ENCODE measurements at regions not wholly inside any gene's neighbourhood (a gene's known extent, or its start where the extent isn't known, plus 50 kb on each side); places are given as distances from the start of the nearest gene placed in this dataset.
"Not testable (repeated sequence)": the region's sequence is repeated elsewhere in the genome, so short reads cannot be mapped to it uniquely, and the experiment has no call there.

DNA sequence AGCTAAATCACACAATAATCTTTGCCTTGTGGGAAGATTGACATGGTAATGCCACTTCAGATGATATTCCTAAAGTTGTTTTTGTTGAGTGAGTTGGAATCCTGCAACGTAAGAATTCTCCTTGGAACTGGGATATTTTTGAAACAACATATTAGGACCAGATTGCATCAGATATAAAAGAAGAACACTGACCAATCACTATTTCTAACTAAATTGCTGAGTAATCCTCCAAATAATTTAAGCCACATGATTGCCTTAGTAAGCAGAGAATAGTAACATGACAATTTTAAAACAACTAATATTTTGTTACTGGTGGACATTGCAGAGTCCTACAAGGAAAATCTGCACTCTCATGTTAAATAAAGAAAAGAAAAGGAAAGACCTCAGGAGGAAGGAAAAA lies 353.9 kb upstream of the LMCD1 start:
- no peak for FAIRE-seq

DNA sequence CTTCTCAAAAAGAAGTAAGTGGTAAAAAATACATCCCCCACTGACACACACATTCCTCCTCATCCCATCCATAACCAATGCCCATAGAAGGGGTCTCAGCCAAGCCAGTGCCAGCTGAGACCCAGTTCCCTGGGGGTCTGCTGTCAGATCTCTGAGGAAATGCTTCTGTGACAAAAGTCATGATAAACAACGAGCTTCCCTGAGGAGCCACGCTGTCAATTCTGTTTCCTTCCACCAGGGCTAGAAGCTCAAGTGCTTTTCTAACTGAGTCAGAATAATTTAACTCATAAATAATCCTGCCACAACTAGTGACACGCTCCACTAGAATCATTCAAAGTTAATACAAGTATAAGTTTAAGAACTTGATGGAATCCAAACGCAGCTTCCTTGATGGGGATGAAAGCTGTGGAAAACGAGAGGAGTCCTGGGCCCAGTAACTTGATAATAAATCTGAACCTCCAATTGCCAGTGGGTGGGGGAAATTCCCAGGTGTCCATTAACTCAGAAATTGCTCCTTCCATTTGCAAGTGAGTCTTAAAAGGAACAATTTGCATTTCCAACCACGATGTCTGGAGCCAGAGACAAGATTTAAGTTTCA lies 348.7 kb upstream of the LMCD1 start:
- no peak for FAIRE-seq

DNA sequence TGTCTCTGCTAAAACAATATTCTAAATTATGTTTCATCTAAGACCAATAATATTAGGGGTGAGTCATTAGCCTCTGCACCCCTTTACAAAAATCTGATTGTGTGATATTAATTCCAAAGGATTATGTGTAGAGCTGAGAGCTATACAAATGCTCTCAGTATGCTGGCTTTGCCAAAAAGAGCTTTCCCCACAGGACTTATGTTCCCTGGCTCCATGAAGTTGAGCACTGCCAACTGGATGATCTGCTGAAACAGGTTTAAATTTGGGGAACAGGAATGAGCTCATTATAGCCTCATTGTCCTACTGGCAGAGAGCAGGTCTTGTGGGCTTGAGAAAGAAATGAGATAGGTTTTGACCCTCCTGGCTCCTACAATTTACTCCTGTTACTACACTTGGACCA lies 347.8 kb upstream of the LMCD1 start:
- FAIRE-seq = no peak

DNA sequence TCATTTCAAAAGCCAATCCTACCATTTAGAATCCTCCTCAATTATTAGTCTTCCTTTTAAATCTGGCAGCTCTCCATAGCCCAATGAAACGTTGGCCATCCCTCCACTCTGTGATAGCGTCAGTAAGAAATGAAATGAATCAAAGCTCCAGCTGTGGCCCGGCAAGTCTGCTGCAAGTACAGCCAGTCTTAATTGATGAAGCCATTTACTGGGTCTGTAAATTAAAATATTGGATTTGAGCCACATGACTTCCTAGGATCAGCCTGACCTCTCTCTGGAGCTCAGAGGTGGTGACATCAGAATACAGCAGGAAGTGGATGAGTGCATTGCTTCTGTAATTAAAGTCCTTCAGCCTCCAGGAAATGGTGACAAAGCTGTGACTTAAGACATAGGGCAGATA lies 347.0 kb upstream of the LMCD1 start:
- FAIRE-seq = no peak

DNA sequence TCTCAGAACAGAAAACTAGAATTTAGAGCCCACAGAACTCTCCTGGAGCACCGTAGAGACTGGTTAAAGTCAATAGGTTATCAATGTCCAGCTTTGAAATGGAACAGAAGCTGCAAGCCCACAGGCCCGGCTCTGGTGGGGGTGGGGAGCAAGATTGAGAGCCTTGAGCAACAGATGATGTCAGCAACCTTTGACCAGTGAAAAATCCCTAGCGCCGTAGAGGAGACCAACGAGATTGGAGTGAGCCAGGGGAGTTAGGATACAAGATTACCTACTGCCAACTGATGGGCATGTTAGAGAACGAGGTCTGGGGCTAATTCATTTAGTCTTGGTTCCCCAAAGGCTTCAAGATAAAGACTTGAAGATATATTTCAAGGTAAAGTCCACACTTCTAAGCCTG lies 345.5 kb upstream of the LMCD1 start:
- no peak for FAIRE-seq

DNA sequence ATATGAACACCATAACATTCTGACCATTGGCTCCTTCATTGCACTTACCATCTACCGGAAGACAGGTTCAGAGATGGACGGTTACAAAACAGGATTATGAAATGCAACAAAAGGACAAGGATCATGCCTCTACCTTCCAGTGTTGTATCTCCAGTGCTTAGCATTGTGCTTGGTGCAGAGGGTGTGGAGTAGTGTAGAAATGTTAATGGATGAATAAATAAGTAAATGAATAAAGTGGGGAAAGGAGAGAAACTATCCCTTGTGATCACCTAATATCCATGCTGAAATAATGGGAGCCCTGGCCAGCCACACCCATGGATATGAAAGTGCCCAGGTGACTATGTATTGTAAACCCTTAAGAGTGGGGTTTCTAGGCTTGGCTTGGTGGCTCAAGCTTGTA lies 344.8 kb upstream of the LMCD1 start:
- no peak for FAIRE-seq

DNA sequence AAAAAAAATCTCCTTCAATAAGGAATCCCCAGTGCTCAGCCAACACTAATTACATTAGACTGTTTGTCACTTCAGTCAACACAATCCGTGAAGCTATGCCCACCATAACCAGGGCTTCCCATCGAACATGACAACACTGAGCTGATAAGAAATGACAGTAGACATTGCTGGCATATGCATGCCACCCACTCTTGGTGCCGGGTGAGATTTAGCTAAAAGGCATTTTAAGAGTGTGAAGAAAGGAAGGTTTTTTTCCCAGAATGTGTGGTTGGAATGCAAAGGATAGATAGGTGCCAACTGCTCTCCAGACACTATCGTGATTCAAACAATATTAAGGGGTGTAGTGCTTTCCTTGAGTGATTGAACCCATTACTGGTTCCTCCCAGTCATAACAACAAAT lies 344.0 kb upstream of the LMCD1 start:
- no peak for FAIRE-seq

DNA sequence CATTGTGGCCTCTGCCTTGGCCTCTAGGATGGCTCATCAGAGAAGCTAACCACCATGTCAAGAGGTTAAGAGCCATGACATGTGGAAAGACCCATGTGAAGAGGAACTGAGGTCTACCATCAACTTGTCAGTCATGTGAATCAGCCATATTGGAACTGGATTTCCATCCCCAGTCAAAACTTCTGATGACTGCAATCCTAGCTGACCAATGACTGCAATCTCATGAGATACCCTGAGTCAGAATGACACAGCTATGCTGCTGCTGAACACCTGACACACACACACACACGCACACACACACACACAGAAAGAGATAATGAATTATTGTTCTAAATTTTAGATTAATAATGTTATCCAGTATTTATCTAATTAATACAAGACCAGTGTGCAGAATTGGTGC lies 337.5 kb upstream of the LMCD1 start:
- FAIRE-seq = no peak

DNA sequence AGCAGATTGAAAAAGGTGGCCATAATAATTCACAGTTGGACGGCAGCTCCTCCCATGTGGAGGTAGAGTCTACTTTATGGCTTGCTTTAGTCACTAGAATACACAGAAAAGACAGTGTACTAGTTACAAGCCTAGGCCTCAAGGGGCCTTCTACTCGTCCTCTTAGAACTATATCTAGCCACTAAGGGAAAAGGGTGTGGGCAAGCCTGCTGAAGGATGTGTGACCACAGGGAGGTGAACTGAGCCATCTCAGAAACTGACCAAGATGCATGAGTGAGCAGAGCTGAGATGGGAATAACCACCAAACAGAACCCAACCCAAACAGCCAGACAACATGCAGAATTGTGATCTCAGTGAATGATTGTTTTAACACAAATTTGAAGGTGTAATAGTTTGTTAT lies 335.6 kb upstream of the LMCD1 start:
- FAIRE-seq = no peak

DNA sequence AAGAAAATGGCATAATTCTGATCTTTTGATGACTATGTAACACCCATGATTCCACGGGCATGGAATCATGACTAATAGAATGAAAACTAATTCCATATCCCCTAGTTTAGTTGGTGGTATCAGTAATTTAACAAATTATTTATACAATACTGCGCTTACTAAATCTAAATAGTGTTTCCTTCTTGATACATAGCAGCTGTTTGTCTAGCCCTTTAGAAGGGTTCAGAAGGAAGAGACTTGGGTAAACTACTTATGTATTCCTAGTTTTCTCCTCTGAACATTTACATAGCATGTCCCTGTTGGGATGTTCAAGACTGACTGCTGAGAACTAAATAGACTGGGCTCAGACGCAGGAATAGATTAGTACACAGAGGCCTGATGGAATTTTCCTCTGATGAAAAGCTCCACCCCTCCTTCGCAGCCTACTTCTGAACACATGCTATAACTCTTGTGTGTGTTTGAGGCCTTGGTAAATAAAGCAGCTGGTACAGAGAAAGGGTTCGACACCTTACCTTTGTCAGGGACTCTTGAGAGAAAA lies 330.6 kb upstream of the LMCD1 start:
- FAIRE-seq = no peak

DNA sequence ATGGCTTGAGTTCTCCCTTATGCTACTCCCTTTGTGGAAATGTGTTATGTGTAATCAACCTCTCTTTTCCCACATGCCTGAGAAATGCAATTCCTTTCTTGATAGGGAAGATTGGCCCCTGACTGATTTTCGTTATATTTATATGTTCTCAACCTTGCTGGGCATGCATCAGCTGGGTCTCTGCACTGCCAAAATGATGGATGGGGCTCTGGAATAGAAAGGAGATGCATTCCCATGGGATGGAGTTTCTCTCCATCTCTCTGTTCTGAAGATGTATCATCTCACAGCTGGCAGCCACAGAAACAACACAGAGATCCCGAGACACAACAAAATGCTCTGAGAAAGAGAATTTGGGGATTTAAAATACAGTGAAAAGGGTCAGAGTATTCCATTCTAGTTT lies 327.7 kb upstream of the LMCD1 start:
- FAIRE-seq = no peak

DNA sequence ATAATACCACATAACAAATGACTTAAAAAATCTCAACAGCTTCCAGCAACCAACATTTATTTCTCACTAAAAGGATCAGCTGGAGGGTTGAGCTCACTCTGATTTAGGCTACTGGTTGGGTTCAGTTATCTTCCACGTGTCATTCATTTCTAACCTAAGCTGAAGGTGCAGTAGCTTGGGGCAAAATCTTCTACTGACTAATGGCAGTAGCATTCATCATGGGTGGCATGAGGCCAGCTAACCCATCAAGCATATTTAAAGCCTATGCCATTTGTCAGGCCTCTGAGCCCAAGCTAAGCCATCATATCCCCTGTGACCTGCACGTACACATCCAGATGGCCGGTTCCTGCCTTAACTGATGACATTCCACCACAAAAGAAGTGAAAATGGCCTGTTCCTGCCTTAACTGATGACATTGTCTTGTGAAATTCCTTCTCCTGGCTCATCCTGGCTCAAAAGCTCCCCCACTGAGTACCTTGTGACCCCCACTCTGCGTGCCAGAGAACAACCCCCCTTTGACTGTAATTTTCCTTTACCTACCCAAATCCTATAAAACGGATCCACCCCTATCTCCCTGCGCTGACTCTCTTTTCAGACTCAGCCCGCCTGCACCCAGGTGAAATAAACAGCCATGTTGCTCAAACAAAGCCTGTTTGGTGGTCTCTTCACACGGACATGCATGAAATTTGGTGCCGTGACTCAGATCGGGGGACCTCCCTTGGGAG lies 324.7 kb upstream of the LMCD1 start:
- FAIRE-seq = not testable (repeated sequence)

DNA sequence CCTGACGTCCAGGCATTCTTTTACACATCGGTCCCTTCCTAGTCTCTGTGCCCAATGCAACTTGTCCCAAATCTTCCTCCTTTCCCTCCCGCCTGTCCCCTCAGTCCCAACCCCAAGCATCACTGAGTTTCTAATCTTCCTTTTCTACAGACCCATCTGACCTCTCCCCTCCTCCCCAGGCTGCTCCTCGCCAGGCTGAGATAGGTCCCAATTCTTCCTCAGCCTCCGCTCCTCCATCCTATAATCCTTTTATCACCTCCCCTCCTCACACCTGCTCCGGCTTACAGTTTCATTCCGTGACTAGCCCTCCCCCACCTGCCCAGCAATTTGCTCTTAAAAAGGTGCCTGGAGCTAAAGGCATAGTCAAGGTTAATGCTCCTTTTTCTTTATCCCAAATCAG lies 323.1 kb upstream of the LMCD1 start:
- not testable (repeated sequence) for FAIRE-seq

DNA sequence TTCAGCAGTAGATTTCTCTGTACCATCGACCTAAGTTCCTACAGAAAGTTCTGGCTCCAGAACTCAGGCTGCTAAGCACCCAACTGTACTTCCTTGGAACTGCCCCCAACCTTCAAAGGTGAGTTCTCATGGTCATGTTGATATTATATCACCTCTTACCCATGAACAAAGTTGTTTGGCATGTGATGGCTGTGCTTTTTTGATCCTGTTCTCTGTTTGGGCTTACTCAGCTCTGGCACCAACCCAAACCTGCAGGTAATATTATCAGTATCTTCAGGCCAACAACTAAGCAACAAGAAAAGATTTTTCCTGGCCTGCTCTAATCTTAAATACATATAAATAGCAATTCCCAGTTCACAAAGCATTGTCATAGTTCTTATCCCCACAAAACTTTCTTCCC lies 318.7 kb upstream of the LMCD1 start:
- FAIRE-seq = no peak

DNA sequence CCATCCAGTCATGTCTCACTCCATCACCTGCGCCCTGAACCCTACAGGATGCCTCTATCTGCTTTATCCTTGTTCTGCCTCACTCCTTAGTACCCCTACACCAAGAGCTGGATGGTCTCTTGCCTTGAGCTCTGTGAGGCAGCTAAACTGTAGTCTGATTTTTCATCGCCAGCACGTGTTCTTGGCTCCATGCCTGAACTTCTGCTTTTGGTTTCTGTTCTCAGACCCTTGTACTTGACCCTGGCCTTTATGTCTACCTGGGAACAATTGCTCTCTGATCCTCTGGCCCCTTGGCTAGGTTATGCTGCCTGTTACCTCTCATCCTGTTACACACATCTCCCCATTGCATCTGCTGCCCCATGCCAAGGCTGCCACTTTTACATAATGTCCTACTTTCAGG lies 318.0 kb upstream of the LMCD1 start:
- FAIRE-seq = no peak

DNA sequence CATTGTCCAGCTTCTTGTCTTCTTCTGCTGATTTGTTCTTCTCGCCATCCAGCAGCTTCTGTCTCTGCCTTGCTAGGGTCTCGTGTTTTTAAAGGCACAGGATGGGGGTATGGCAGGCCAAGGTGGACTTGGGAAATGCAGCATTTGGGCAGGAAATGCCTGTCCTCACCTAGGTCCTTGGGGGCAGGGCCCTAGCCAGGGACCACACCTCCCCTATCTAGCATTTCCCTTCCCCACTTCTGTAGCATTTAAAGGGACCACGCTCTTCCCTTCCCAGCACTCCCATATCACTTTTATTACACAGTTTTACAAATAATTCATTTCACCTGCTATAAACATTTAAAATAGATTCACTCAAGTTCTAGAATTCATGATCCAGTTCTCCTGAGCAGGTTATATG lies 315.4 kb upstream of the LMCD1 start:
- FAIRE-seq = no peak

DNA sequence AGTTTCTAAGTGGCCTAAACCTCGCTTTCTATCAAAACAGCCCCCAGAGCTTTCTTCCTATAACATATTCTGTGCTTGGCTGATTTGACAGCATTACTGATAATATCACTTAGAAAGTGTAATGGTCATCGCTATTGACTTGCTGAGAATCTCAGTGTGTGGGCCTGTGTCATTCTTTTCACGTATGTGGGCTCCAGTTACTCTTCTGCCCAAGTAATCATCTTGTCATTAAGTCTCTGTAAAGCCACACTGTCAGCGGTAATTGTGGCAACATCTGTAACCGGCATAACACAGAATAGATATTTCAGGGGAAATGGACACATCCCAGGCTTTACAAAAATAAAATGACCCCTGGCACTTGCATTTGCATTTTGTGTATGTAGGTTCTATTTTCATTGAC lies 313.6 kb upstream of the LMCD1 start:
- no peak for FAIRE-seq

DNA sequence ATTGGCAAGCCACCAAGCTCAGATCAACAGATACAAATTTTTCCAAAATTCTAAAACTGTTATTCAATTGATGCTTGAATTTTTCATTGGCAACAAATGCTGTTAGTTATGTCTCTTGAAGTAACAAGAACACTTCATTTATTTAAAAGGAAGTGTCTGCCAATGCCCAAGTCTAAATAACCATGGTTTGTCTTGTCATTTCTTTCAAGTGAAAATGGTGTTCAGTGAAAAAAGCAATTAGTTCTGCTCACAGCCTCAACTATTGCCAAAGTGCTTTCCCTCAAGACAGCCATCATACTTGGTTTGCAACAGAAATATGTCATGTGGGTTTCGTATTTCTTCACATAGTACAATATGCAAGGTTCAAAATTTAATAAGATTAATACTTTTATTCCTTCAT lies 312.6 kb upstream of the LMCD1 start:
- FAIRE-seq = no peak

DNA sequence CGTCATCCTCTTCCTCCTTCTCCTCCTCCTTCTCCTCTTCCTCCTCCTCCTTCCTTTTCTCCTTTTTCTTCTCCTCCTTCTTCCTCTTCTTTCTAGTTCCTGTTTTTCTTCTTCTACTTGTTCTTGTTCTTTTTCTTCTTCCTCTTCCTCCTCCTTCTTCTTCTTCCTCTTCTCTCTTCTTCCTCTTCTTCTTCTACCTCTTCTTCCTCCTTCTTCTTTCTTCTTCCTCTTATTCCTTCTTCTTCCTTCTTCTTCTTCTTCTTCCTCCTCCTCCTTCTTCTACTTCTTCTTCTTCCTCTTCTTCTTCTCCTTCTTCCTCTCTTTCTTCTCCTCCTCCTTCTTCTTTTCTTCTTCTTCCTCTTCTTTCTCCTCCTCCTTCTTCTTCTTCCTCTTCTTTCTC lies 310.2 kb upstream of the LMCD1 start:
- no peak for FAIRE-seq

DNA sequence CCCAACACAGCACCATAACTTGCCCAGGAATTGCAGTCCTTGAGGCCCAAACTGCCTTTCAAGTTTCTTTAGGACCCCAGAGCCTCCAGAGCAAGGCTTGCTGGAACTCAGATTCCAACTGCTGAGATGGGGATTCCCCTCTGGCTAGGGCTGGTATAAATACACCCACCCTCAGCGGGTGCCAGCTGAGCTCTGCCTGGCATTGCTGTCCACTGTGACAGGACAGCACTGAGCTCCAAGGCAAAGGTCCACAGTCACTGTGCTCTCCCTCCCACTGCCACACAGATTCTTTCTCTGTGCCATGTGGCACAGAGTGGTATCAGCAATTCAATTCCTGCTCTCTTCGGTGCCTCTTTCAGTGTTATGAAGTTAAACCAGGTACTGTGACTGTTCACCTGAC lies 304.2 kb upstream of the LMCD1 start:
- FAIRE-seq = no peak

DNA sequence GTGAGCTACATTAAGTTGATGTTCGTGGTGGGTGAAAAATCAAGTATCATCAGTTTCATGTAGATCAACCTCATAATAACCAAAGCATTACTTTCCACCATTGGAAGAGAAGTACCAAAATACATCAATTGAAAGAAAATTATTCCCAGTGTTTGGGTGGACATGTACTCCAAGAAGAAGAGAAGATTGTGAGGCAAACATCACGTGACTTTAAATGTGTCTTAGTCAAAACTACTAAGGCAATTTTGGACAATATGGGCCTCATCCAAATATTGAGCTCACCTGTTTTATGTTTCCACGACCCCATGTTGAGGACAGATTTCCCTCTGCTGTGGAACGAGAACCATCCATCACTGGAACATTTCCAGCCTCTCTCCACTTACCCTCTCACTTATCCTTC lies 303.0 kb upstream of the LMCD1 start:
- FAIRE-seq = no peak

DNA sequence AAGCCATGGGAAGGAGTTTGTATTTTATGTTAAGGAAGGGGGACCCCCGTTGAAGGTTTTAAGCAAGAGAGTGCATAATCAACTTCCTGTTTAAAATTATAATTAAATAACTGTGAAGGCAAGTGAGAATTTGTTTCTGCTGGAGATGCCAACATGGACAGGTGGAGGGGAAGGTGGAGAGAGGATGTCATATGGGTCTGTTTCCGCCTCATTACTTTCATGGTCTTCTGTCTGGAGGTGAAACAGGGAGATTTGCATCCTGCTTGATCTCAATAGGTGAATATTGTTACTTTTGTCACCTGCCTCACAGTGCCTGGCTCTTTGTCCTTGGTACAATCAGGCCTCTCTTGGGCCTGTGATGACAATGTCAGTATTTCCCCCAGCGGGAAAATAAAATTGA lies 300.6 kb upstream of the LMCD1 start:
- FAIRE-seq = no peak

DNA sequence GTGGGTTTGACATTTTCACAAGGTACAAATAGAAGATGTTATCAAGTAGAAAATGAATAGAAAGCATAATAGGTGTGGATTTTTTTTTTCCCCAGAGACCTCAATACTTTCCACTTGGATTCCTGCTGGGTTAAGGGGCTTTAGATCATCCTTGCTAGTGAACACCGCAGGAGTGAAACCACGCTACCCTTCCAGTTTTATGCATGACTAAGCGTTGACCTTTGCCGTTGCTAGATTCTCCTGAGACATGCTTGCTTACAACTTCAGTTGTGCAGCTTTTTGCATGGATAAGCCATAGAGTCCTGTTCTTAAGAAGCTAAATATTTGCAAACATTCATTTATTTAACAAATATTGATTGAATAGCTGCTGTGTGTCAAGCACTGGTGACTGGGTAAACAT lies 299.7 kb upstream of the LMCD1 start:
- FAIRE-seq = no peak

DNA sequence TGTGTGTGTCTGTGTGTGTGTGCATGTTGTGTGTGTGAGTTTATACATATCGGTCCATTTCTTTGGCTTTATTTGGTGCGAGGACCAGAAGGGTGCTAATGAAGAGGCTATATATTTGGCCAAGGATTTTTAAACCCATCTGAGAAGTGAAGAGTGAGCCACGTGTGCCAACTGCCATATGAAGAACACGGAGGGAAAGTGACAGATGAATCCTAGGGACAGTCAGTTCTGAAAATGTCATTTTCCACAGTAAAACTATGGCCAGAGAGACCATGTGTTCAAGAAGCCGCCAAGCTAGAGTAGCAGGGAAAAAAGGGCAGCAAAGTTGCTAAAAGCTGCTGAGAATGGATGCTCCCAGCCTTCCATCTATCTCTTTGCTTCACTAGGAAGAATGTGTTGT lies 297.3 kb upstream of the LMCD1 start:
- FAIRE-seq = no peak
